Ishikawa (cell line): ENCODE measurements at regions not wholly inside any gene's neighbourhood (a gene's known extent, or its start where the extent isn't known, plus 50 kb on each side); places are given as distances from the start of the nearest gene placed in this dataset.

Experiments
- CEBPB ChIP-seq: IDR thresholded peaks from 2 replicates; pipeline ENCODE4 v1.6.1; 2012
- CREB1 ChIP-seq: IDR thresholded peaks from 2 replicates; pipeline ENCODE4 v1.6.1; 2012; ENCODE audit warnings: low read depth
- EP300 ChIP-seq: IDR thresholded peaks from 2 replicates; pipeline ENCODE4 v1.6.1; 2012; ENCODE audit warnings: borderline replicate concordance
- REST ChIP-seq: IDR thresholded peaks from 2 replicates; pipeline ENCODE4 v1.6.1; 2012; ENCODE audit warnings: low read depth, mild to moderate bottlenecking
- YY1 ChIP-seq: IDR thresholded peaks from 2 replicates; pipeline ENCODE4 v1.6.1; 2012; ENCODE audit warnings: low read depth

GRCh38 chr16:79950932-79951719 is 350.6 kb upstream of the MAF start:
- TF ChIP-seq YY1 (no peak), CREB1 (no peak), CEBPB (no peak), REST (no peak), EP300 (no peak)
